Keratinocyte (primary cell): ENCODE measurements at regions not wholly inside any gene's neighbourhood (a gene's known extent, or its start where the extent isn't known, plus 50 kb on each side); places are given as distances from the start of the nearest gene placed in this dataset.

Experiments used
- DNase-seq: peaks from one replicate; pipeline ENCODE4 v3.0.0-alpha.2; 2011; ENCODE audit warnings: low read depth, missing footprints, low spot score
- FAIRE-seq: peaks from 2 replicates; lab custom pipeline; 2011; peaks lifted over from hg19 to GRCh38; lab: Jason Lieb, UNC
- H2AFZ ChIP-seq: 2 replicates; pipeline ENCODE4 v1.6.0; 2012; ENCODE audit warnings: low read length, control low read depth, inconsistent platforms; ENCODE audit not compliant: control insufficient read depth
- H3K27ac ChIP-seq: 2 replicates; pipeline ENCODE4 v1.5.1; 2011; ENCODE audit warnings: low read length; ENCODE audit not compliant: control insufficient read depth, insufficient read depth
- H3K27me3 ChIP-seq: 3 replicates; pipeline ENCODE4 v1.6.0; 2011; ENCODE audit warnings: low read length; ENCODE audit not compliant: control insufficient read depth, insufficient read depth; ENCODE audit errors: extremely low read depth
- H3K36me3 ChIP-seq, 2 experiments: 2 replicates in 1 of 2; 3 replicates in 1 of 2; pipeline ENCODE4 v1.5.1; 2011; ENCODE audit warnings: low read length in 2 of 2, mild to moderate bottlenecking in 1 of 2; ENCODE audit not compliant: control insufficient read depth in 2 of 2, insufficient read depth in 2 of 2; ENCODE audit errors: extremely low read depth in 1 of 2
- H3K4me1 ChIP-seq: 3 replicates; pipeline ENCODE4 v1.5.1; 2011; ENCODE audit warnings: low read length; ENCODE audit not compliant: control insufficient read depth, insufficient read depth; ENCODE audit errors: extremely low read depth
- H3K4me2 ChIP-seq: 3 replicates; pipeline ENCODE4 v1.6.0; 2011; ENCODE audit warnings: low read depth, low read length; ENCODE audit not compliant: control insufficient read depth, insufficient read depth; ENCODE audit errors: extremely low read depth
- H3K4me3 ChIP-seq, 3 experiments: fragments of 200-600 bp in 1 of 3; sonication (generic) in 1 of 3; 2 replicates in 2 of 3; 3 replicates in 1 of 3; pipeline ENCODE4 v1.5.1; 2011 to 2016; ENCODE audit warnings: low read length in 3 of 3, mild to moderate bottlenecking in 3 of 3, control low read depth in 2 of 3, inconsistent platforms in 1 of 3, low read depth in 1 of 3, mixed read lengths in 1 of 3, mixed run types in 1 of 3, moderate library complexity in 1 of 3; ENCODE audit not compliant: control insufficient read depth in 2 of 3, insufficient read depth in 2 of 3; ENCODE audit errors: extremely low read depth in 1 of 3
- H3K79me2 ChIP-seq: 2 replicates; pipeline ENCODE4 v1.6.0; 2012; ENCODE audit warnings: low read length; ENCODE audit not compliant: control insufficient read depth, insufficient read depth
- H3K9ac ChIP-seq: 3 replicates; pipeline ENCODE4 v1.6.0; 2011; ENCODE audit warnings: low read length; ENCODE audit not compliant: control insufficient read depth, insufficient read depth; ENCODE audit errors: extremely low read depth
- H3K9me1 ChIP-seq: 3 replicates; pipeline ENCODE4 v1.6.0; 2011; ENCODE audit warnings: low read length; ENCODE audit not compliant: control insufficient read depth, insufficient read depth; ENCODE audit errors: extremely low read depth
- H3K9me3 ChIP-seq: 2 replicates; pipeline ENCODE4 v1.5.1; 2012; ENCODE audit warnings: low read depth, low read length; ENCODE audit not compliant: control insufficient read depth
- H4K20me1 ChIP-seq: 3 replicates; pipeline ENCODE4 v1.6.0; 2011; ENCODE audit warnings: low read length; ENCODE audit not compliant: control insufficient read depth, insufficient read depth; ENCODE audit errors: extremely low read depth
- CTCF ChIP-seq, 3 experiments: IDR thresholded peaks in 1 of 3; conservative IDR thresholded peaks in 1 of 3; optimal IDR thresholded peaks in 1 of 3; 2 replicates in 2 of 3; 3 replicates in 1 of 3; pipeline versions ENCODE3 to v1.5.1; 2011; ENCODE audit warnings: low read length in 3 of 3, mild to moderate bottlenecking in 3 of 3, moderate library complexity in 2 of 3, control low read depth in 1 of 3, inconsistent platforms in 1 of 3; ENCODE audit not compliant: insufficient read depth in 2 of 3; ENCODE audit errors: extremely low read depth in 1 of 3
- EZH2 ChIP-seq: IDR thresholded peaks from one replicate; pipeline ENCODE4 v1.6.1; 2012; ENCODE audit warnings: inconsistent platforms, mild to moderate bottlenecking, low read length, moderate library complexity
- dilution Hi-C: fragments of 300-500 bp; cut with MboI; formaldehyde crosslinking; loops from one replicate; pipeline ENCODE4 v1.7.0; 2020; ENCODE audit warnings: low sequenced_read_pairs; ENCODE audit not compliant: extremely low pct_ligation_motif_present

- H3K4me2 ChIP-seq = no peak overlapping the region
- H3K4me1 ChIP-seq = no peaks in the 10 kb centered on the region
- FAIRE-seq (no peak), DNase-seq (no peak)
- H3K9ac ChIP-seq = no peak overlapping the region
- no peaks in the 10 kb centered on the region for H3K27me3 ChIP-seq
- H3K36me3 ChIP-seq = no peaks in the 10 kb centered on the region
- TF ChIP-seq CTCF (optimal IDR thresholded peaks at IDR 0.05 in 1 of 3, IDR thresholded peaks at IDR 0.05 in 1 of 3, conservative IDR thresholded peaks at IDR 0.05 in 1 of 3; ENCODE audit: extremely low read depth in 1 of 3, insufficient read depth in 2 of 3, low read length in 3 of 3) = no peak
- TF ChIP-seq EZH2 = no peak
- no peak overlapping the region for H2AFZ ChIP-seq
- no peak overlapping the region for H3K27ac ChIP-seq
- no peaks in the 10 kb centered on the region for H3K9me3 ChIP-seq
- no peak overlapping the region for H3K4me3 ChIP-seq
- H3K9me1 ChIP-seq = no peaks in the 10 kb centered on the region
- no peaks in the 10 kb centered on the region for H3K79me2 ChIP-seq
- dilution Hi-C loops = no loop called here
- H4K20me1 ChIP-seq = no peaks in the 10 kb centered on the region
Measured at GRCh38 chr3:81300324-81300927, 461.0 kb downstream of the GBE1 start.

GRCh38 chr3:81299481-81299880 is 462.0 kb downstream of the GBE1 start:
- Histone ChIP-seq H3K9me3 (no peaks in the 10 kb centered on the region), H3K4me3 (no peak overlapping the region), H3K4me2 (no peak overlapping the region), H3K9ac (no peak overlapping the region), H3K4me1 (no peaks in the 10 kb centered on the region), H3K79me2 (no peaks in the 10 kb centered on the region), H3K27ac (no peak overlapping the region), H3K36me3 (no peaks in the 10 kb centered on the region), H2AFZ (no peak overlapping the region), H3K9me1 (no peaks in the 10 kb centered on the region), H3K27me3 (no peaks in the 10 kb centered on the region), H4K20me1 (no peaks in the 10 kb centered on the region)
- DNase-seq (no peak), FAIRE-seq (no peak)
- no peak for TF ChIP-seq EZH2
- no peak for TF ChIP-seq CTCF (optimal IDR thresholded peaks at IDR 0.05 in 1 of 3, IDR thresholded peaks at IDR 0.05 in 1 of 3, conservative IDR thresholded peaks at IDR 0.05 in 1 of 3; ENCODE audit: extremely low read depth in 1 of 3, insufficient read depth in 2 of 3, low read length in 3 of 3)
- dilution Hi-C loops = no loop called here
